ENCODE measurements at regions not wholly inside any gene's neighbourhood (a gene's known extent, or its start where the extent isn't known, plus 50 kb on each side); places are given as distances from the start of the nearest gene placed in this dataset.

DNA sequence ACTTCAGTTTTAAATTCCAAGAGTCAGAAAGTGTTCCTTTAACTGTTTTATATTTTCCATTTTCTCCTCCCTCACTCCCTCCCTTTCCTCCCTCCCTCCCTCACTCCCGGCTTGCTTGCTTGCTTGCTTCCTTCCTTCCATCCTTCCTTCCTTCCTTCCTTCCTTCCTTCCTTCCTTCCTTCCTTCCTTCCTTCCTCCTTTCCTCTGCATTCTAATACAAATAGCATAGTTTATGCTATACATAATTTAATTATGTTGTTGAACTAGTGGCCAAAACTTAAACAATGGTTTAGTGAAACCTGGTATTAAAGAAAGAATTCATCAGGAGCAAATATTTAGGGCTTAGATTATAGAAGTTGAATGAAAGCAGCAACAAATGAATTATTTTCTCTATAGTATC is 188.5 kb upstream of the OLFM3 start:
- H4K20me1 ChIP-seq (ENCODE audit: insufficient read depth, low read length), result no peaks in the 10 kb centered on the region
- H3K4me3 ChIP-seq (ENCODE audit: insufficient read depth, low read depth, low read length), result no peak overlapping the region
- H3K36me3 ChIP-seq (ENCODE audit: control insufficient read depth, insufficient read depth, low read length), result no peaks in the 10 kb centered on the region
- no peak overlapping the region for H2AFZ ChIP-seq (replicated peaks; ENCODE audit: low read length, poor library complexity)
- no peak overlapping the region for H2AK9ac ChIP-seq (replicated peaks; ENCODE audit: low read depth, low read length, poor library complexity)
- no peaks in the 10 kb centered on the region for H3K4me1 ChIP-seq (ENCODE audit: control insufficient read depth, insufficient read depth, low read length)
- intact Hi-C loops (cut with micrococcal nuclease), result no loop called here
- TF ChIP-seq CEBPB (IDR thresholded peaks at IDR 0.05; ENCODE audit: low read depth, low read length) (no peak), RFX5 (IDR thresholded peaks at IDR 0.05; ENCODE audit: low read depth, low read length) (no peak), MXI1 (IDR thresholded peaks at IDR 0.05; ENCODE audit: borderline replicate concordance, low read depth, low read length) (no peak), MAFK (IDR thresholded peaks at IDR 0.05; ENCODE audit: low read depth, low read length) (no peak), NFE2L2 (IDR thresholded peaks at IDR 0.05; ENCODE audit: low read depth, low read length) (no peak), SMC3 (IDR thresholded peaks at IDR 0.05; ENCODE audit: low read depth, low read length) (no peak), RAD21 (IDR thresholded peaks at IDR 0.05; ENCODE audit: low read length) (no peak), MAZ (IDR thresholded peaks at IDR 0.05; ENCODE audit: borderline replicate concordance, low read depth, low read length) (no peak), POLR2A (IDR thresholded peaks at IDR 0.05; ENCODE audit: low read depth, low read length) (no peak)
- TF ChIP-seq, protein P1, sequence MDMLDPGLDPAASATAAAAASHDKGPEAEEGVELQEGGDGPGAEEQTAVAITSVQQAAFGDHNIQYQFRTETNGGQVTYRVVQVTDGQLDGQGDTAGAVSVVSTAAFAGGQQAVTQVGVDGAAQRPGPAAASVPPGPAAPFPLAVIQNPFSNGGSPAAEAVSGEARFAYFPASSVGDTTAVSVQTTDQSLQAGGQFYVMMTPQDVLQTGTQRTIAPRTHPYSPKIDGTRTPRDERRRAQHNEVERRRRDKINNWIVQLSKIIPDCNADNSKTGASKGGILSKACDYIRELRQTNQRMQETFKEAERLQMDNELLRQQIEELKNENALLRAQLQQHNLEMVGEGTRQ (IDR thresholded peaks at IDR 0.05; ENCODE audit: low read depth, low read length), result no peak
- TF ChIP-seq, protein P2, sequence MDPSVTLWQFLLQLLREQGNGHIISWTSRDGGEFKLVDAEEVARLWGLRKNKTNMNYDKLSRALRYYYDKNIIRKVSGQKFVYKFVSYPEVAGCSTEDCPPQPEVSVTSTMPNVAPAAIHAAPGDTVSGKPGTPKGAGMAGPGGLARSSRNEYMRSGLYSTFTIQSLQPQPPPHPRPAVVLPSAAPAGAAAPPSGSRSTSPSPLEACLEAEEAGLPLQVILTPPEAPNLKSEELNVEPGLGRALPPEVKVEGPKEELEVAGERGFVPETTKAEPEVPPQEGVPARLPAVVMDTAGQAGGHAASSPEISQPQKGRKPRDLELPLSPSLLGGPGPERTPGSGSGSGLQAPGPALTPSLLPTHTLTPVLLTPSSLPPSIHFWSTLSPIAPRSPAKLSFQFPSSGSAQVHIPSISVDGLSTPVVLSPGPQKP (IDR thresholded peaks at IDR 0.05; ENCODE audit: borderline replicate concordance, low read depth, low read length), result no peak
- no peak overlapping the region for H3K4ac ChIP-seq (ENCODE audit: low read depth, low read length)
- DNase-seq (no peak), ATAC-seq (ENCODE audit: low read depth) (no peak)
- no peaks in the 10 kb centered on the region for H3K9me3 ChIP-seq (ENCODE audit: control insufficient read depth, insufficient read depth, low read length)
- no peaks in the 10 kb centered on the region for H3K27me3 ChIP-seq (ENCODE audit: control insufficient read depth, insufficient read depth, low read length)
- no peak overlapping the region for H3K4me2 ChIP-seq (ENCODE audit: low read depth, low read length)
- H4K8ac ChIP-seq (ENCODE audit: low read depth in 2 of 2, low read length in 2 of 2), result no peak overlapping the region
- CTCF ChIA-PET, result no interaction called here
- H2BK120ac ChIP-seq (ENCODE audit: low read depth, low read length), result no peak overlapping the region
- H4K5ac ChIP-seq (ENCODE audit: low read depth, low read length), result no peak overlapping the region
- no peak overlapping the region for H2BK15ac ChIP-seq (ENCODE audit: low read depth, low read length)
- dilution Hi-C loops (cut with HindIII; ENCODE audit: low sequenced_read_pairs, unreplicated experiment), result no loop called here
- H3K14ac ChIP-seq (replicated peaks; ENCODE audit: low read depth, low read length), result no peak overlapping the region
- no peak overlapping the region for H2AK5ac ChIP-seq (ENCODE audit: low read depth, low read length)
- H3K18ac ChIP-seq (ENCODE audit: low read depth, low read length), result no peak overlapping the region
- BruUV-seq (replicated peaks), result no TSS peak
- POLR2A ChIA-PET (ENCODE audit: unreplicated experiment), result no interaction called here
- H3K23ac ChIP-seq (ENCODE audit: low read depth, low read length), result no peak overlapping the region
- H2BK20ac ChIP-seq (ENCODE audit: low read depth, low read length), result no peak overlapping the region
- H3K56ac ChIP-seq (ENCODE audit: extremely low read depth, insufficient read depth, low read length), result no peak overlapping the region
- no peak overlapping the region for H4K91ac ChIP-seq (ENCODE audit: insufficient read depth, low read depth, low read length)
- no peak overlapping the region for H3K27ac ChIP-seq (ENCODE audit: insufficient read depth, low read length)
- H3K79me1 ChIP-seq (ENCODE audit: low read depth in 1 of 2, low read length in 2 of 2), result no peaks in the 10 kb centered on the region
- H3K9me1 ChIP-seq (ENCODE audit: insufficient read depth, low read length), result no peaks in the 10 kb centered on the region
- no CpG with 5 or more reads among the region's 1 CpG for WGBS, 2 experiments (ENCODE audit: extremely low coverage in 2 of 2, insufficient read length in 1 of 2)
- no peak overlapping the region for H2BK5ac ChIP-seq (ENCODE audit: low read depth, low read length, poor library complexity, severe bottlenecking)
- H3K9ac ChIP-seq (ENCODE audit: low read depth, low read length), result no peak overlapping the region
- in situ Hi-C loops (cut with MboI; ENCODE audit: low sequenced_read_pairs), result no loop called here
